ENCODE measurements at regions not wholly inside any gene's neighbourhood (a gene's known extent, or its start where the extent isn't known, plus 50 kb on each side); places are given as distances from the start of the nearest gene placed in this dataset.

DNA sequence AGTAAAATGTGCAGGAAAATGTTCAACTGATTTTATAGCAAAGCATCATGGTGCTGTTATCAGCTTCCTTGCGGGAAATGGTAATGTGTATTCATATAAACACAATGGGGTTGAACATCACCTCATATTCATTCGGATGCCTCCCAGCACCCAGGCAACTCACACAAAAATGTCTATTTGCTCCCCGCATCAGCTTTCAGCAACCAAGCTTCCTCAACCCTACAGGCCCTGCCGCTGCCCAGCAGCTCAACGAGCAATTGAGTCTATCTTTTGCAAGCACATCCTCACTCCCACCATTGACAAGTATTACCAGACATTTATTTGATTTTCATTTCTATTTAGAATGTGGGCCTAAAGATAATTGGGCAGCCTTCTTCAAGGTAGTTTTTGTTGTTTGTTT lies 2161.4 kb upstream of the PIK3C3 start:
- TF ChIP-seq, protein P1, sequence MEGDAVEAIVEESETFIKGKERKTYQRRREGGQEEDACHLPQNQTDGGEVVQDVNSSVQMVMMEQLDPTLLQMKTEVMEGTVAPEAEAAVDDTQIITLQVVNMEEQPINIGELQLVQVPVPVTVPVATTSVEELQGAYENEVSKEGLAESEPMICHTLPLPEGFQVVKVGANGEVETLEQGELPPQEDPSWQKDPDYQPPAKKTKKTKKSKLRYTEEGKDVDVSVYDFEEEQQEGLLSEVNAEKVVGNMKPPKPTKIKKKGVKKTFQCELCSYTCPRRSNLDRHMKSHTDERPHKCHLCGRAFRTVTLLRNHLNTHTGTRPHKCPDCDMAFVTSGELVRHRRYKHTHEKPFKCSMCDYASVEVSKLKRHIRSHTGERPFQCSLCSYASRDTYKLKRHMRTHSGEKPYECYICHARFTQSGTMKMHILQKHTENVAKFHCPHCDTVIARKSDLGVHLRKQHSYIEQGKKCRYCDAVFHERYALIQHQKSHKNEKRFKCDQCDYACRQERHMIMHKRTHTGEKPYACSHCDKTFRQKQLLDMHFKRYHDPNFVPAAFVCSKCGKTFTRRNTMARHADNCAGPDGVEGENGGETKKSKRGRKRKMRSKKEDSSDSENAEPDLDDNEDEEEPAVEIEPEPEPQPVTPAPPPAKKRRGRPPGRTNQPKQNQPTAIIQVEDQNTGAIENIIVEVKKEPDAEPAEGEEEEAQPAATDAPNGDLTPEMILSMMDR (IDR thresholded peaks at IDR 0.05): no peak
- TF ChIP-seq POLR2A (IDR thresholded peaks at IDR 0.05): no peak
